DND-41 (cell line): ENCODE measurements at regions not wholly inside any gene's neighbourhood (a gene's known extent, or its start where the extent isn't known, plus 50 kb on each side); places are given as distances from the start of the nearest gene placed in this dataset.
A peak's percentile ranks its signal among the peaks of the same experiment; 100 is the strongest.
"Not testable (repeated sequence)": the region's sequence is repeated elsewhere in the genome, so short reads cannot be mapped to it uniquely, and the experiment has no call there.

Source experiments
- ATAC-seq: fragments of 200-7000 bp; cut with Tn5 transposase; 3 replicates; pipeline ENCODE4 v1.9.1; 2021; ENCODE audit warnings: low read depth; ENCODE audit not compliant: insufficient read depth
- DNase-seq: peaks from one replicate; pipeline ENCODE4 v3.0.0-alpha.2; 2020
- H2AFZ ChIP-seq: 2 replicates; pipeline ENCODE4 v1.6.0; 2012; ENCODE audit warnings: low read depth, low read length
- H3K27ac ChIP-seq: 2 replicates; pipeline ENCODE4 v1.5.1; 2012; ENCODE audit warnings: low read length, inconsistent platforms
- H3K27me3 ChIP-seq: fragments of 200-600 bp; sonication (generic); 2 replicates; pipeline ENCODE4 v1.6.0; 2012; ENCODE audit warnings: low read length, mild to moderate bottlenecking, inconsistent platforms; ENCODE audit not compliant: insufficient read depth, poor library complexity
- H3K36me3 ChIP-seq: 2 replicates; pipeline ENCODE4 v1.5.1; 2012; ENCODE audit warnings: low read length, inconsistent platforms; ENCODE audit not compliant: insufficient read depth
- H3K4me1 ChIP-seq: 2 replicates; pipeline ENCODE4 v1.5.1; 2012; ENCODE audit warnings: mild to moderate bottlenecking, low read length; ENCODE audit not compliant: insufficient read depth
- H3K4me2 ChIP-seq: 2 replicates; pipeline ENCODE4 v1.6.0; 2012; ENCODE audit warnings: mild to moderate bottlenecking, moderate library complexity, low read length, inconsistent platforms; ENCODE audit not compliant: insufficient read depth
- H3K4me3 ChIP-seq, 2 experiments: fragments of 200-600 bp in 1 of 2; shearing (Covaris generic) in 1 of 2; 2 replicates each; pipeline ENCODE4 v1.5.1; 2012 to 2016; ENCODE audit warnings: inconsistent platforms in 2 of 2, low read length in 2 of 2, mild to moderate bottlenecking in 2 of 2, low read depth in 1 of 2, moderate library complexity in 1 of 2
- H3K79me2 ChIP-seq: 2 replicates; pipeline ENCODE4 v1.6.0; 2012; ENCODE audit warnings: low read length, inconsistent platforms; ENCODE audit not compliant: insufficient read depth
- H3K9ac ChIP-seq: 2 replicates; pipeline ENCODE4 v1.6.0; 2012; ENCODE audit warnings: low read depth, mild to moderate bottlenecking, inconsistent platforms, low read length, moderate library complexity
- H3K9me3 ChIP-seq: 2 replicates; pipeline ENCODE4 v1.5.1; 2012; ENCODE audit warnings: low read length, moderate library complexity, mild to moderate bottlenecking, inconsistent platforms; ENCODE audit not compliant: insufficient read depth, severe bottlenecking
- H4K20me1 ChIP-seq: 2 replicates; pipeline ENCODE4 v1.6.0; 2012; ENCODE audit warnings: low read length; ENCODE audit not compliant: insufficient read depth
- CTCF ChIP-seq: IDR thresholded peaks from 2 replicates; pipeline ENCODE4 v1.5.1; 2012; ENCODE audit warnings: borderline replicate concordance, low read length, moderate library complexity, mild to moderate bottlenecking; ENCODE audit not compliant: poor library complexity, severe bottlenecking; ENCODE audit errors: extremely low read depth
- EZH2 ChIP-seq: IDR thresholded peaks from 3 replicates; pipeline ENCODE4 v1.6.1; 2012; ENCODE audit warnings: borderline replicate concordance, low read depth, mild to moderate bottlenecking, moderate library complexity, low read length, inconsistent platforms; ENCODE audit not compliant: severe bottlenecking

GRCh38 chr6:84870672-84871071 lies 106.3 kb upstream of the TBX18 start:
- no peaks in the 10 kb centered on the region for H3K36me3 ChIP-seq
- ATAC-seq (no peak), DNase-seq (no peak)
- no peak overlapping the region for H3K9ac ChIP-seq
- H3K4me3 ChIP-seq, result no peak overlapping the region
- H3K4me2 ChIP-seq, result no peak overlapping the region
- no peaks in the 10 kb centered on the region for H3K27me3 ChIP-seq
- no peak overlapping the region for H3K27ac ChIP-seq
- H4K20me1 ChIP-seq, result no peaks in the 10 kb centered on the region
- H3K9me3 ChIP-seq, result peaks cover under 1% of the 10 kb centered on the region
- no peak for TF ChIP-seq CTCF
- no peak for TF ChIP-seq EZH2
- no peaks in the 10 kb centered on the region for H3K79me2 ChIP-seq
- no peak overlapping the region for H2AFZ ChIP-seq
- H3K4me1 ChIP-seq, result peaks cover 17% of the 10 kb centered on the region

GRCh38 chr6:84868149-84868548 lies 103.8 kb upstream of the TBX18 start:
- H3K9ac ChIP-seq, result no peak overlapping the region
- no peaks in the 10 kb centered on the region for H3K27me3 ChIP-seq
- H4K20me1 ChIP-seq, result no peaks in the 10 kb centered on the region
- no peak overlapping the region for H2AFZ ChIP-seq
- no peak overlapping the region for H3K27ac ChIP-seq
- no peaks in the 10 kb centered on the region for H3K79me2 ChIP-seq
- peaks cover 3% of the 10 kb centered on the region for H3K9me3 ChIP-seq
- no peak for DNase-seq
- no peak overlapping the region for H3K4me2 ChIP-seq
- TF ChIP-seq CTCF (no peak), EZH2 (no peak)
- no peak overlapping the region for H3K4me3 ChIP-seq
- no peak for ATAC-seq
- H3K36me3 ChIP-seq, result no peaks in the 10 kb centered on the region
- peaks cover 17% of the 10 kb centered on the region for H3K4me1 ChIP-seq

GRCh38 chr6:84867521-84867920 lies 103.1 kb upstream of the TBX18 start:
- H3K36me3 ChIP-seq, result no peaks in the 10 kb centered on the region
- no peaks in the 10 kb centered on the region for H3K27me3 ChIP-seq
- H3K79me2 ChIP-seq, result no peaks in the 10 kb centered on the region
- TF ChIP-seq CTCF, result no peak
- no peak for TF ChIP-seq EZH2
- no peak overlapping the region for H3K4me3 ChIP-seq
- H3K9me3 ChIP-seq, result peaks cover 3% of the 10 kb centered on the region
- H3K4me2 ChIP-seq, result no peak overlapping the region
- 0 out of 3 replicates have a peak, but pooled peaks have one; percentile 33 for ATAC-seq
- 0 out of 2 replicates have a peak overlapping the region, but pooled peaks have one; percentile 31 for H3K27ac ChIP-seq
- DNase-seq, result no peak
- no peak overlapping the region for H3K9ac ChIP-seq
- H3K4me1 ChIP-seq, result peaks cover 17% of the 10 kb centered on the region
- no peaks in the 10 kb centered on the region for H4K20me1 ChIP-seq
- H2AFZ ChIP-seq, result no peak overlapping the region

DNA sequence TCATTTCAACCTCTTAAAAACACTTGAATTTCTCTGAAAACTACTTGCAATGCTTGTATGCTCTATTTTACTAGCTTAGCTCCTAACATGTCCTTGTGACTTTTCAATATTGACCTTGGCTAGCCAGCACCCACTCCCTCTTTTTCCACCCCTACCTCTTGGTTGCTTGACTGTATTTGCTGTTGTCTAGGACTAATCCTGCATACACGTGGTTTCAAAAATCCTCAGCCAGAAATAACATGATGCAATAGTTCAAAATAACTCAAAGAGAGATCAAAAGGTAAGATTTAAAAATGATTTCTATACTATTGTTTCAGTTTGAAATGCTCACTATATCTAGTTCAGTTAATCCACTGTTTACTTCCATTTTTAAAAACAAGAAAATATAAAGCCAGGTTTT lies 102.3 kb upstream of the TBX18 start:
- Histone ChIP-seq H3K36me3 (no peaks in the 10 kb centered on the region), H3K9me3 (peaks cover 3% of the 10 kb centered on the region), H3K79me2 (no peaks in the 10 kb centered on the region), H4K20me1 (no peaks in the 10 kb centered on the region), H3K27me3 (no peaks in the 10 kb centered on the region), H3K4me3 (no peak overlapping the region), H3K27ac (peak overlapping the region; percentile 31; the same call in 1 of the 2 replicates), H2AFZ (0 out of 2 replicates have a peak overlapping the region, but pooled peaks have one; percentile 35), H3K4me2 (no peak overlapping the region), H3K9ac (no peak overlapping the region), H3K4me1 (peaks cover 17% of the 10 kb centered on the region)
- ATAC-seq, result peak; percentile 58; the same call in 2 of the 3 replicates
- DNase-seq, result no peak
- TF ChIP-seq EZH2, result no peak
- no peak for TF ChIP-seq CTCF

DNA sequence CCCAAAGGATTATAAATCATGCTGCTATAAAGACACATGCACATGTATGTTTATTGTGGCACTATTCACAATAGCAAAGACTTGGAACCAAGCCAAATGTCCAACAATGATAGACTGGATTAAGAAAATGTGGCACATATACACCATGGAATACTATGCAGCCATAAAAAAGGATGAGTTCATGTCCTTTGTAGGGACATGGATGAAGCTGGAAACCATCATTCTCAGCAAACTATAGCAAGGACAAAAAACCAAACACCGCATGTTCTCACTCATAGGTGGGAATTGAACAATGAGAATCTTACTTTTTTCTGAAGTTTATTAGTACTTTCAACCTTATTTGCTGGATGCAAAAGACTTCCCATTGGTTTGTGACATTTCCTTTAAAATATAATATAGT lies 101.0 kb upstream of the TBX18 start:
- not testable (repeated sequence) for H4K20me1 ChIP-seq, H3K27ac ChIP-seq, H3K36me3 ChIP-seq, H3K9ac ChIP-seq, H3K27me3 ChIP-seq, ATAC-seq, H3K9me3 ChIP-seq, DNase-seq, H3K4me2 ChIP-seq, H3K79me2 ChIP-seq, H3K4me3 ChIP-seq, H2AFZ ChIP-seq
- peaks cover 17% of the 10 kb centered on the region for H3K4me1 ChIP-seq
